IMR-90 (cell line): ENCODE measurements at regions not wholly inside any gene's neighbourhood (a gene's known extent, or its start where the extent isn't known, plus 50 kb on each side); places are given as distances from the start of the nearest gene placed in this dataset.

Source experiments
- ATAC-seq: fragments of 200-7000 bp; cut with Tn5 transposase; 2 replicates; pipeline ENCODE4 v1.9.1; 2020; ENCODE audit warnings: low read depth, mild to moderate bottlenecking, moderate library complexity
- BruUV-seq: library from RNA; stranded (reverse); fragments of 400-500 nt; replicated peaks from 2 replicates; lab custom pipeline; 2021; lab: Mats Ljungman, UMichigan
- CTCF ChIA-PET: fragments of 300-600 bp; formaldehyde crosslinking; extraction: SDS; loops from one replicate; lab custom pipeline; 2021; ENCODE audit warnings: antibody characterized with exemption; lab: Yijun Ruan, JAX
- POLR2A ChIA-PET: fragments of 300-600 bp; sonication (Branson Sonifier 250); formaldehyde crosslinking; loops from one replicate; lab custom pipeline; 2022; ENCODE audit warnings: antibody characterized with exemption; ENCODE audit not compliant: unreplicated experiment; lab: Charles Lee
- DNase-seq: peaks from one replicate; pipeline ENCODE4 v3.0.0; 2013
- H2AFZ ChIP-seq: replicated peaks from 2 replicates; pipeline ENCODE3; 2013; ENCODE audit warnings: low read length, mild to moderate bottlenecking; ENCODE audit not compliant: poor library complexity
- H2AK5ac ChIP-seq: 2 replicates; pipeline ENCODE4 v1.6.1; 2013; ENCODE audit warnings: low read depth, low read length, inconsistent platforms
- H2AK9ac ChIP-seq: replicated peaks from 2 replicates; pipeline ENCODE3; 2013; ENCODE audit warnings: mild to moderate bottlenecking, low read depth, low read length, moderate library complexity; ENCODE audit not compliant: poor library complexity
- H2BK120ac ChIP-seq: 2 replicates; pipeline ENCODE4 v1.6.1; 2013; ENCODE audit warnings: low read depth, low read length, inconsistent platforms
- H2BK15ac ChIP-seq: 3 replicates; pipeline ENCODE4 v1.6.1; 2013; ENCODE audit warnings: low read depth, low read length, inconsistent platforms
- H2BK20ac ChIP-seq: 2 replicates; pipeline ENCODE4 v1.6.1; 2013; ENCODE audit warnings: low read depth, mild to moderate bottlenecking, inconsistent platforms, low read length, moderate library complexity
- H2BK5ac ChIP-seq: 2 replicates; pipeline ENCODE4 v1.6.1; 2013; ENCODE audit warnings: mild to moderate bottlenecking, low read depth, low read length, inconsistent platforms; ENCODE audit not compliant: poor library complexity, severe bottlenecking
- H3K14ac ChIP-seq: replicated peaks from 2 replicates; pipeline ENCODE4 v1.6.1; 2013; ENCODE audit warnings: low read depth, low read length, inconsistent platforms
- H3K18ac ChIP-seq: 2 replicates; pipeline ENCODE4 v1.6.1; 2013; ENCODE audit warnings: low read depth, low read length, control low read depth
- H3K23ac ChIP-seq: 2 replicates; pipeline ENCODE4 v1.6.1; 2013; ENCODE audit warnings: low read depth, low read length, inconsistent platforms
- H3K27ac ChIP-seq: 2 replicates; pipeline ENCODE4 v1.5.1; 2013; ENCODE audit warnings: mild to moderate bottlenecking, control low read depth, low read length; ENCODE audit not compliant: insufficient read depth
- H3K27me3 ChIP-seq: 2 replicates; pipeline ENCODE4 v1.6.1; 2013; ENCODE audit warnings: low read length; ENCODE audit not compliant: control insufficient read depth, insufficient read depth
- H3K36me3 ChIP-seq: 2 replicates; pipeline ENCODE4 v1.6.1; 2013; ENCODE audit warnings: low read length, mixed read lengths; ENCODE audit not compliant: control insufficient read depth, insufficient read depth
- H3K4ac ChIP-seq: 2 replicates; pipeline ENCODE4 v1.6.1; 2013; ENCODE audit warnings: low read depth, low read length, inconsistent platforms
- H3K4me1 ChIP-seq: 2 replicates; pipeline ENCODE4 v1.6.1; 2013; ENCODE audit warnings: low read length, mixed read lengths; ENCODE audit not compliant: control insufficient read depth, insufficient read depth
- H3K4me2 ChIP-seq: 2 replicates; pipeline ENCODE4 v1.6.1; 2013; ENCODE audit warnings: low read depth, mild to moderate bottlenecking, control low read depth, low read length, moderate library complexity
- H3K4me3 ChIP-seq: 2 replicates; pipeline ENCODE4 v1.5.1; 2013; ENCODE audit warnings: low read depth, mild to moderate bottlenecking, control low read depth, low read length, moderate library complexity; ENCODE audit not compliant: insufficient read depth
- H3K56ac ChIP-seq: 2 replicates; pipeline ENCODE4 v1.6.1; 2013; ENCODE audit warnings: low read length, inconsistent platforms; ENCODE audit not compliant: insufficient read depth; ENCODE audit errors: extremely low read depth
- H3K79me1 ChIP-seq, 2 experiments: 2 replicates each; pipeline ENCODE4 v1.6.1; 2013; ENCODE audit warnings: low read length in 2 of 2, inconsistent platforms in 1 of 2, low read depth in 1 of 2
- H3K9ac ChIP-seq: 2 replicates; pipeline ENCODE4 v1.6.1; 2013; ENCODE audit warnings: low read depth, low read length, control low read depth
- H3K9me1 ChIP-seq: 2 replicates; pipeline ENCODE4 v1.6.1; 2013; ENCODE audit warnings: low read length, inconsistent platforms; ENCODE audit not compliant: insufficient read depth
- H3K9me3 ChIP-seq: 2 replicates; pipeline ENCODE4 v1.6.1; 2013; ENCODE audit warnings: low read length; ENCODE audit not compliant: control insufficient read depth, insufficient read depth
- H4K20me1 ChIP-seq: 2 replicates; pipeline ENCODE4 v1.6.1; 2013; ENCODE audit warnings: low read length, inconsistent platforms; ENCODE audit not compliant: insufficient read depth
- H4K5ac ChIP-seq: 2 replicates; pipeline ENCODE4 v1.6.1; 2013; ENCODE audit warnings: mild to moderate bottlenecking, low read depth, low read length, control low read depth
- H4K8ac ChIP-seq, 2 experiments: 2 replicates each; pipeline ENCODE4 v1.6.1; 2013; ENCODE audit warnings: low read depth in 2 of 2, low read length in 2 of 2, control low read depth in 1 of 2, inconsistent platforms in 1 of 2
- H4K91ac ChIP-seq: 2 replicates; pipeline ENCODE4 v1.6.1; 2013; ENCODE audit warnings: low read depth, low read length, inconsistent platforms; ENCODE audit not compliant: insufficient read depth
- CHD1 ChIP-seq: IDR thresholded peaks from 2 replicates; pipeline ENCODE4 v1.6.1; 2012; ENCODE audit warnings: low read depth, low read length, improper control_type of control experiment
- CTCF ChIP-seq: conservative IDR thresholded peaks from 2 replicates; pipeline ENCODE4 v1.5.1; 2012; ENCODE audit warnings: mild to moderate bottlenecking, low read depth, low read length, improper control_type of control experiment
- FOS ChIP-seq: fragments of 150-350 bp; IDR thresholded peaks from 2 replicates; pipeline ENCODE4 v1.6.1; 2016; ENCODE audit warnings: low read depth, low read length
- MAFK ChIP-seq: IDR thresholded peaks from 2 replicates; pipeline ENCODE4 v1.6.1; 2012; ENCODE audit warnings: low read depth, low read length, improper control_type of control experiment
- MAZ ChIP-seq: IDR thresholded peaks from 2 replicates; pipeline ENCODE4 v1.6.1; 2012; ENCODE audit warnings: low read depth, mild to moderate bottlenecking, low read length, improper control_type of control experiment, moderate library complexity, borderline replicate concordance
- MXI1 ChIP-seq: IDR thresholded peaks from 2 replicates; pipeline ENCODE4 v1.6.1; 2012; ENCODE audit warnings: low read depth, mild to moderate bottlenecking, low read length, moderate library complexity, borderline replicate concordance
- NFE2L2 ChIP-seq: fragments of 150-350 bp; IDR thresholded peaks from 2 replicates; pipeline ENCODE4 v1.6.1; 2016; ENCODE audit warnings: low read depth, mild to moderate bottlenecking, low read length
- POLR2A ChIP-seq: IDR thresholded peaks from 2 replicates; pipeline ENCODE4 v1.6.1; 2012; ENCODE audit warnings: mild to moderate bottlenecking, low read depth, low read length
- WGBS, 2 experiments: methylation state at CpG; one replicate each; pipeline versions ENCODE4 v1.1.5 to v1.1.7; 2013; ENCODE audit warnings: missing lambda C conversion rate in 2 of 2; ENCODE audit not compliant: insufficient read length in 1 of 2; ENCODE audit errors: extremely low coverage in 2 of 2; 5-methylcytosine and 5-hydroxymethylcytosine counted together
- dilution Hi-C: fragments of 300-500 bp; cut with HindIII; formaldehyde crosslinking; loops from one replicate; pipeline ENCODE4 v1.14.3; 2018; ENCODE audit warnings: low sequenced_read_pairs; ENCODE audit not compliant: unreplicated experiment
- in situ Hi-C: fragments of 300-500 bp; cut with MboI; formaldehyde crosslinking; loops from 3 replicates; pipeline ENCODE4 v1.14.3; 2019; ENCODE audit warnings: low sequenced_read_pairs, inconsistent platforms, mixed read lengths
- intact Hi-C: fragments of 100-400 bp; cut with micrococcal nuclease; formaldehyde crosslinking; loops from 2 replicates; pipeline ENCODE4 v1.10.0; 2022

- Histone ChIP-seq H3K4ac (no peak overlapping the region), H2AFZ (no peak overlapping the region), H3K18ac (no peak overlapping the region), H3K79me1 (no peaks in the 10 kb centered on the region), H3K9ac (no peak overlapping the region), H3K9me3 (peaks cover 2% of the 10 kb centered on the region; the same call in 1 of the 2 replicates), H3K9me1 (no peaks in the 10 kb centered on the region), H3K27me3 (no peaks in the 10 kb centered on the region), H3K14ac (no peak overlapping the region), H3K36me3 (no peaks in the 10 kb centered on the region), H4K91ac (no peak overlapping the region), H2BK5ac (no peak overlapping the region), H2BK15ac (no peak overlapping the region), H4K8ac (no peak overlapping the region), H3K4me2 (no peak overlapping the region), H4K20me1 (no peaks in the 10 kb centered on the region), H3K27ac (no peak overlapping the region), H3K23ac (no peak overlapping the region), H3K4me1 (no peaks in the 10 kb centered on the region), H3K4me3 (no peak overlapping the region), H2BK120ac (no peak overlapping the region), H2BK20ac (no peak overlapping the region), H2AK9ac (no peak overlapping the region), H3K56ac (no peak overlapping the region), H2AK5ac (no peak overlapping the region), H4K5ac (no peak overlapping the region)
- dilution Hi-C loops: no loop called here
- POLR2A ChIA-PET: no interaction called here
- no peak for TF ChIP-seq MXI1
- TF ChIP-seq NFE2L2: no peak
- TF ChIP-seq MAZ: no peak
- no peak for TF ChIP-seq FOS
- TF ChIP-seq CHD1: no peak
- no peak for TF ChIP-seq CTCF
- no peak for TF ChIP-seq POLR2A
- TF ChIP-seq MAFK: no peak
- BruUV-seq: no TSS peak
- intact Hi-C loops: no loop called here
- DNase-seq (no peak), ATAC-seq (no peak)
- CTCF ChIA-PET: no interaction called here
- in situ Hi-C loops: no loop called here
- WGBS, 2 experiments: no CpG with 5 or more reads among the region's 1 CpG
These were observed 433.9 kb upstream of the DAB1 start for GRCh38 chr1:57857809-57858208.
